Activated CD4-positive, alpha-beta T cell treated with anti-CD3 and anti-CD28 coated beads, Interleukin-2, amount 10 ng/mL, durations not matched to agents 7 days and 5 days (primary cell): ENCODE measurements at regions not wholly inside any gene's neighbourhood (a gene's known extent, or its start where the extent isn't known, plus 50 kb on each side); places are given as distances from the start of the nearest gene placed in this dataset.
"Not testable (repeated sequence)": the region's sequence is repeated elsewhere in the genome, so short reads cannot be mapped to it uniquely, and the experiment has no call there.

ENCODE experiments used
- CTCF ChIA-PET: fragments of 350-600 bp; sonication (Branson Sonifier 250); formaldehyde crosslinking; loops from one replicate; lab custom pipeline; 2021; ENCODE audit warnings: antibody characterized with exemption; lab: Charles Lee
- POLR2A ChIA-PET: fragments of 350-600 bp; sonication (Branson Sonifier 250); formaldehyde crosslinking; loops from one replicate; lab custom pipeline; 2021; ENCODE audit warnings: antibody characterized with exemption; lab: Charles Lee
- DNase-seq: peaks from one replicate; pipeline ENCODE4 v3.0.0-alpha.2; 2020
- H3K27ac Mint-ChIP-seq: one replicate; pipeline ENCODE4 v1.8.0; 2021; ENCODE audit warnings: mild to moderate bottlenecking, moderate library complexity, mixed read lengths
- H3K27me3 Mint-ChIP-seq: one replicate; pipeline ENCODE4 v1.8.0; 2021; ENCODE audit warnings: mixed read lengths
- H3K36me3 Mint-ChIP-seq: one replicate; pipeline ENCODE4 v1.8.0; 2021; ENCODE audit warnings: low read depth, mixed read lengths
- H3K4me1 Mint-ChIP-seq: one replicate; pipeline ENCODE4 v1.8.0; 2021; ENCODE audit warnings: mixed read lengths
- H3K4me3 Mint-ChIP-seq: one replicate; pipeline ENCODE4 v1.8.0; 2021; ENCODE audit warnings: mild to moderate bottlenecking, moderate library complexity, mixed read lengths
- H3K9me3 Mint-ChIP-seq: one replicate; pipeline ENCODE4 v1.8.0; 2021; ENCODE audit warnings: mixed read lengths

DNA sequence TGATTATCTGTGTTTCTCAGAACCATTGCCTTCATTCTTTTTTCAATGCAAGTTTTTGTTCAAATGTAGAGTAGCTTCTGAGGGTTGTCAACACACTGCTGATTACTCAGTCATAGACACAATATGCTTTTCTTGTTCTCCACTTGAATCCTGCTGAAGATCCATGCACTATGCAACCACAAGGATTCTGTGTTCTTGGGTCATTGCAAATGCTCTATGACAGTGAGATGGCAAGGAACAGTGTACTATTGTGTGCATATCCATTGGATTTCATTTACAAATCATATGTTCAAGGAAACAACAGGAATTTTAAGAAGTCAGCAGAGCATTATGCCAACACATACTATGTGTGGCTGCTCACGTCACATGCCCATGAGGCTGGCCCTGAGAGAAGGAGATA, 1590.2 kb downstream of the EFNA5 start:
- ChIA-PET CTCF (no interaction called here), POLR2A (no interaction called here)
- Mint-ChIP-seq H3K36me3 (no peaks in the 10 kb centered on the region), H3K27me3 (no peaks in the 10 kb centered on the region), H3K4me1 (no peaks in the 10 kb centered on the region), H3K4me3 (no peak overlapping the region), H3K9me3 (no peaks in the 10 kb centered on the region), H3K27ac (no peak overlapping the region)
- DNase-seq = no peak

DNA sequence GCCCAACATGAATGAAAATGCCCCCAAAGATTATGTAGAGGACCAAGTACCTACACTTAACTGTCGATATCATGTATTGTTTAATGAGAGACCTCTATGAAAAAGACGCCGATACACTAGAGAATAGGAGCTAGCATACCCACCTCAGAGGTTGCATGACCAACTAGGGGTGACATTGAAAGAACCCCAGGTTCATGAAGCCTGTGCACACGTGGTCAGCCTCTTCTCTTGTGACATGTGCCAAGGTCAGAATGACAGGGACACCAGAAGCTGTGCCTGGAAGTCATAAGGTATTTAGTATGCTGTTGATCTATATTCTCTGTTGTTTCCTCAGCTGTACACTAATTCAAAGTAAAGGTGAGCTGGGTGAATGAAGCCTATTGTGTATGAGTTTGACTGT, 1594.1 kb downstream of the EFNA5 start:
- CTCF ChIA-PET = no interaction called here
- DNase-seq = no peak
- Mint-ChIP-seq H3K27ac (no peak overlapping the region), H3K27me3 (no peaks in the 10 kb centered on the region), H3K4me1 (no peaks in the 10 kb centered on the region), H3K36me3 (no peaks in the 10 kb centered on the region), H3K9me3 (no peaks in the 10 kb centered on the region), H3K4me3 (no peak overlapping the region)
- POLR2A ChIA-PET = no interaction called here

DNA sequence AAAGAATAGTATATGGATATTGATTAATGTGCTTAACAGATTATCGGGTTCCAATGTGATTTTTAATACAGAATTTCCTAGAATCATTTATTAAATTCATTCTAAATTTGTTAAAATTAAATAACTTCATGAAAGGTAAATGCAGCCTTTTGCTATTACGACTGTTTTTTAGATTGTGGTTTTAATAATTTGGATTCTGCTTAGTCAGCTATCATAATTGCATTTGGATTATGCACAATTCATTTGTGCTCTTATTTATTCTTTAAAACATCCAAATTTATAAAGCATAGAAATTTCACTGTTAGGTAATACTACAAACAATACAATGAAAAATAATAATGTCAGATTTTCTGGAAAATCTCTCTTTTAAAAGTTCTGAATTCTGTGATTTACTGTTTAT, 1598.5 kb downstream of the EFNA5 start:
- ChIA-PET POLR2A (no interaction called here), CTCF (no interaction called here)
- DNase-seq = no peak
- Mint-ChIP-seq H3K27ac (no peak overlapping the region), H3K4me1 (no peaks in the 10 kb centered on the region), H3K9me3 (no peaks in the 10 kb centered on the region), H3K27me3 (no peaks in the 10 kb centered on the region), H3K4me3 (no peak overlapping the region), H3K36me3 (no peaks in the 10 kb centered on the region)

DNA sequence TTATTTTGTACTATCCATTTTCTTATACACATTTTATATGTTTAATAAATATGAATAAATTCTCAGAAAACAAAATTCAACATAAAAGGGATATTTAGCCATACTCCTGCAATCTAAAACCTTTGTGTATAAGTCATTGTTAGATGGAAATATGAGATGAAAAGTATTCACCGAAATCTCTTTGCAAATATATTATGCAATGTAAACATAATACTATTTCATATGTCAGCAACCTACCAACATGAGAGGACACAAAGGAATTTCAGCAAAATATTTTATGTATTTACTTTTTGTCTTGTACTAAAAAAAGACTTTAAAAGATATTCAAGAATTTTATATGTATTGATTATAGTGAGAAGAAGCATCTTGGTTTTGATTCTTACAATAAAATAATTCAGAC, 1623.4 kb downstream of the EFNA5 start:
- DNase-seq = no peak
- H3K4me3 Mint-ChIP-seq = no peak overlapping the region
- H3K9me3 Mint-ChIP-seq = peaks cover 2% of the 10 kb centered on the region
- H3K36me3 Mint-ChIP-seq = no peaks in the 10 kb centered on the region
- ChIA-PET POLR2A (no interaction called here), CTCF (no interaction called here)
- H3K27me3 Mint-ChIP-seq = no peaks in the 10 kb centered on the region
- no peak overlapping the region for H3K27ac Mint-ChIP-seq
- no peaks in the 10 kb centered on the region for H3K4me1 Mint-ChIP-seq

DNA sequence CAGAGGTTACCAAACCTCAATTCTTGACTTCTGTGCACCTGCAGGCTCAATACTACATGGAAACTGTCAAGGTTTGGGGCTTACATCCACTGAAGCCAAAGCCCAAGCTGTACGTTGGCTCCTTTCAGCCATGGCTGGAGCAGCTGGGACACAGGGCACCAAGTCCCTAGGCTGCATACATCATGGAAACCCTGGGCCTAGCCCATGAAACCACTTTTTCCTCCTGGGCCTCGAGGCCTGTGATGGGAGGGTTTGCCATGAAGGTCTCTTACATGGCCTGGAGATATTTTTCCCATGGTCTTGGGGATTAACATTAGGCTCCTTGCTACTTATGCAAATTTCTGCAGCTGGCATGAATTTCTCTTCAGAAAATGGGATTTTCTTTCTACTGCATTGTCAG, 1638.7 kb downstream of the EFNA5 start:
- CTCF ChIA-PET, H3K4me3 Mint-ChIP-seq, POLR2A ChIA-PET, H3K27ac Mint-ChIP-seq, H3K4me1 Mint-ChIP-seq, H3K27me3 Mint-ChIP-seq, H3K36me3 Mint-ChIP-seq, DNase-seq: not testable (repeated sequence)
- peaks cover 13% of the 10 kb centered on the region for H3K9me3 Mint-ChIP-seq

DNA sequence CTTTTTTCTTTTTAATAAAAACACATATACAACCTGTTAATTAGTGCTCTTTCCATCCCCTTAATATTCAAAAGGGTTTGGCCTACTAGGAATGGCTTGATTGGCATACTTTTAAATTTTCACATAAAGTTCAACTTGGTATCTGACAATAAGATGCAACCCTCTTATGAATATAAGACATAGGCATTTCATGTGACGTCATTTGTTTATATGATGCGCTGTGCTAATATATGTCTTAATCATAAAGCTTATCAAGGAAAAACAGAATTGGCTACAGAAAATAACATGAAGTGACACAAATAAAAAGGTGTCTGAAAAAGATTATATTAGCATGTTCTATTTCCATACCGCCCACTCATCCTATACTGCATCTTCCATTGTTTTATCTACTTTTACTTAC, 1642.4 kb downstream of the EFNA5 start:
- ChIA-PET CTCF (no interaction called here), POLR2A (no interaction called here)
- Mint-ChIP-seq H3K27me3 (no peaks in the 10 kb centered on the region), H3K4me1 (no peaks in the 10 kb centered on the region), H3K27ac (no peak overlapping the region), H3K9me3 (peaks cover 10% of the 10 kb centered on the region), H3K4me3 (no peak overlapping the region), H3K36me3 (no peaks in the 10 kb centered on the region)
- DNase-seq = no peak

DNA sequence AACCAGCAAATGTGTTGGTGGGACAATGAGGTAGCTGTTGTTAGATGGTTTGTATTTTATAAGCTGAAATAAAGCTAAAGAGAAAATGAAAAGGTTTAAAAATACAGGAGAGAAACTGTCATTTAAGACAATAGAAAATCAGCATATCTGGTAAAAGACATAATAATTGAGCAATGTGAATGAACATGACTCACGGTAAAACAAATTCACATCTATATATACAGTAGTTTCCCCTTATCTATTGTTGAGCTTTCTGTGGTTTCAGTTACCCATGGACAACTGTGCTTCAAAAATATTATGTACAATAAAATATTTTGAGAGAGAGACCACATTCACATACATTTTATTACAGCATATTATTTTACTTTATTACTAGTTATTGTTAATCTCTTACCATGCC, 1649.8 kb downstream of the EFNA5 start:
- no peak overlapping the region for H3K27ac Mint-ChIP-seq
- no peaks in the 10 kb centered on the region for H3K4me1 Mint-ChIP-seq
- DNase-seq = no peak
- H3K4me3 Mint-ChIP-seq = no peak overlapping the region
- H3K36me3 Mint-ChIP-seq = no peaks in the 10 kb centered on the region
- ChIA-PET POLR2A (no interaction called here), CTCF (no interaction called here)
- H3K27me3 Mint-ChIP-seq = no peaks in the 10 kb centered on the region
- H3K9me3 Mint-ChIP-seq = peaks cover 3% of the 10 kb centered on the region

DNA sequence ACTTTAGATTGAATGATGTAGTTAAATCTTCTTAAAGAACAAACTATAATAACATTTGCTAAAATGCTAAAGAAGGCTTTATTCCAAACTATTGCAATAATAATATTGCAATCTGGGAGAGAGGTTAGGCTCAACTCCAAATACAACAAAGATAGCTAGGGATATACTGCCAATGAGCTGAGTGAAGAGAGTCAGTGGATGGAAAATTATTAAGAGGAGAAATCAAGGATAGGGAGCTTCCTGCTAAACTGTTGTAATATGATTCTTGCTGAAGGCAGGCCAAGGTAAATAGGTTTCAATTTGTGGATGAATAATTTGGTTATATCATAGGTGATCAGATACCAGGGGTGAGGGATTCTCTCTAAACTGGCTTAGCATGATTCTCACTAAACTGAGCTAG, 1651.5 kb downstream of the EFNA5 start:
- Mint-ChIP-seq H3K27me3 (no peaks in the 10 kb centered on the region), H3K9me3 (peaks cover 3% of the 10 kb centered on the region), H3K36me3 (no peaks in the 10 kb centered on the region), H3K4me1 (no peaks in the 10 kb centered on the region), H3K27ac (no peak overlapping the region), H3K4me3 (no peak overlapping the region)
- ChIA-PET POLR2A (no interaction called here), CTCF (no interaction called here)
- no peak for DNase-seq

DNA sequence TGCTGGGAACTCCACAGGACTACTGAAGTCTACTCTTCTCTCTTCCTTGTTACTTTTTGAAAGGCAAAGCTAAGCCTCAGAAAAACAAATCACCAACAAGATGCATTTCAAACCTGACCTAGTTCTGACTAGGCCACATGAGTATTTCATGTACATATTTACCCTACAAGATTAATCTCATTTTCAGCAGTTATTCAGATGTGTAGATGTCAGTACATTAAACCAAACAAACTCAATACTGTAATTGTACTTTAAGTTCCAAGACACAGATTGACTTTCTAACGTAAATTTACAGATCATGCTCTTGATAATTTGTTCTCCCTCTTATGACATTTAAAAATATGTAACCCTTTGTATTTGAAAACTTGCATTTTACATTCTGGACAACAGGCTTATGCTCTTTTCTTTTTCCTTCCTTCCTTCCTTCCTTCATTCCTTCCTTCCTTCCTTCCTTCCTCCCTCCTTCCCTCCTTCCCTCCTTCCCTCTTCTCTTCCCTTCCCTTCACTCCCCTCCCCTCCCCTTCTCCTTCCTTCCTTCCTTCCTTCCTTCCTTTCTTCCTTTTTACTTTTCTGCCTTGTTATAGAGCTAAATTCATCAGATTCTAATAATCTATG, 1653.4 kb downstream of the EFNA5 start:
- ChIA-PET CTCF (no interaction called here), POLR2A (no interaction called here)
- Mint-ChIP-seq H3K9me3 (peaks cover 3% of the 10 kb centered on the region), H3K36me3 (no peaks in the 10 kb centered on the region), H3K4me1 (no peaks in the 10 kb centered on the region), H3K4me3 (no peak overlapping the region), H3K27me3 (no peaks in the 10 kb centered on the region), H3K27ac (no peak overlapping the region)
- DNase-seq = no peak

DNA sequence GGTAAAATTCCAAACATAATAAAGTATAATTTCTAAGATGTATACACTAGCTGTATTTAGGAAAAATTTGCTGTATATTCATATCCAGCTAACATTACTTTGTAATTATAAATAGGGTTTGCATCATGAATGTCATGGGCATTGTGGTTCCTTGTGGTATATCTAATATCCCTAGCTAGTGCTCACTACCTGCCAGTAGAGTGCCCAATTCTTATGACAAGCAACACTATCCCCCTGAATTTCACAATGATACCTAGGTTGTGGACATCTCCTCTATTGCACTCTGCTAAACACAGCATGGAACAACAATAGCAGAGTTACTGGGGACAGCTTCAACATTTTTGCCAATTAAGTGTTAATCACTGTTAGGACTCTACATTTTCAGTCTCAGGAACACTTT, 1656.5 kb downstream of the EFNA5 start:
- H3K27ac Mint-ChIP-seq = no peak overlapping the region
- peaks cover 3% of the 10 kb centered on the region for H3K9me3 Mint-ChIP-seq
- no peaks in the 10 kb centered on the region for H3K27me3 Mint-ChIP-seq
- no peaks in the 10 kb centered on the region for H3K36me3 Mint-ChIP-seq
- no peak overlapping the region for H3K4me3 Mint-ChIP-seq
- POLR2A ChIA-PET = no interaction called here
- CTCF ChIA-PET = no interaction called here
- H3K4me1 Mint-ChIP-seq = no peaks in the 10 kb centered on the region
- DNase-seq = no peak

DNA sequence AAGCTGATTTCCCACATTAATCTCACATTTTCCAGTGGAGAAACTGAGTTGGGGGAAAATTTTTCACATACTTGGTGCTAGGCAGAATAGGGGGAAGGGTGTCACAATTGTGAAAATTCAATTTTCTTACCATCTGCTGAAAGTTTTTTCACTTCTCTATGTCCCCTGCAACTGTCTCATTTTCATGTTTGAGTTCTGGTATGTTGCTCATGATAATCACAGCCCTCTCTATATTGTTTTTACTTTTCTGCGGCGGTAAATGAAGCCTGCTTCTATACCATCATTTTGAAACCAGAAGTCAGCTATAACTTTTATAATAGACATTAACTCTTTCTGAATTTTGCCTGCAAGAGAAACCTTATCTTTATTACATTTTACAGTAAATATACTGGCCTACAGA, 1664.5 kb downstream of the EFNA5 start:
- Mint-ChIP-seq H3K4me1 (no peaks in the 10 kb centered on the region), H3K4me3 (no peak overlapping the region), H3K27ac (no peak overlapping the region), H3K27me3 (no peaks in the 10 kb centered on the region), H3K36me3 (no peaks in the 10 kb centered on the region), H3K9me3 (peaks cover 4% of the 10 kb centered on the region)
- ChIA-PET CTCF (interaction anchor here (0.6 kb wide), 1 partner anchor 774 kb away, joined by 3 read pairs; no protein-coding TSS in a partner anchor), POLR2A (no interaction called here)
- DNase-seq = no peak

DNA sequence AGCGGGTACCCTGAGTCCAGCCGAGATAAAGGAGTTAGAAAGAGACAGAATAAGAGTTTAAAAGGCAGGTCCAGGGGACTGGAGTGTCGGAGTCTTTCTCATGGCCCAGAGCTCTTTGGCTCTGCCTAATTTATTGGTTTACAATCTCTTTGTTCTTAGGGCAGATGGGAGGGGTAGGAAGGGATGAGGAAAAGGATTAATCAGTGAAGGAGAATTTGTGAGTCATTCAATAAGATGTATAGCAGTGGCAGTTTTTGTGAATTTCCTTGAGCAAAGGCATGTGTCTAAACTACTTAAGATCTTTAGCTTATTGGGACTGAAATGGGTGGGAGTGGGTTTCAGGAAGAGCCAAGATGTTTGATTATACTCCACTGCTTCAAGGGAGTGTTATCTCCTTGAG, 1671.7 kb downstream of the EFNA5 start:
- H3K9me3 Mint-ChIP-seq, CTCF ChIA-PET: not testable (repeated sequence)

DNA sequence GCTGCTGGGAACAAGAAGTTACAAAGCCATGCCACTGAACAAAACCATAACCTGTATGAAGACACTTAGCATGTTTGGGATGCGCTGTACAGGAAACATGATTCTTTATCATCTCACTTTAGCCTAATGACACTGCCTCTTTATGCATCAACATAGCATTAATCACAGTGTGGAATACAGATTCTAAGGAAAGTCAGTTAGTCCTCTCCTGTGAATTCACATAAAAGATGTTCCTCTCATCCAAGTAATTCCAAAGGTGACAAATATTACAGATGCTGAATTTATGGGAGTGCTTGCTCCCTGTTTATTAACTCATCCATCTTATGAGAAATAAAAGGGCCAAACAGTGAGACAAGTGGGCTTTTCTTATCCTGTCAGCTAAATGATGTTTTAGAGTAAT, 1677.7 kb downstream of the EFNA5 start:
- Mint-ChIP-seq H3K36me3 (no peaks in the 10 kb centered on the region), H3K27me3 (no peaks in the 10 kb centered on the region), H3K27ac (no peak overlapping the region), H3K9me3 (peaks cover 2% of the 10 kb centered on the region), H3K4me3 (no peak overlapping the region), H3K4me1 (no peaks in the 10 kb centered on the region)
- POLR2A ChIA-PET = no interaction called here
- no peak for DNase-seq
- CTCF ChIA-PET = no interaction called here

More for the DNA sequence above, 1671.7 kb downstream of the EFNA5 start:
- H3K4me3 Mint-ChIP-seq, H3K4me1 Mint-ChIP-seq, DNase-seq, H3K27ac Mint-ChIP-seq, H3K36me3 Mint-ChIP-seq, POLR2A ChIA-PET, H3K27me3 Mint-ChIP-seq: not testable (repeated sequence)

DNA sequence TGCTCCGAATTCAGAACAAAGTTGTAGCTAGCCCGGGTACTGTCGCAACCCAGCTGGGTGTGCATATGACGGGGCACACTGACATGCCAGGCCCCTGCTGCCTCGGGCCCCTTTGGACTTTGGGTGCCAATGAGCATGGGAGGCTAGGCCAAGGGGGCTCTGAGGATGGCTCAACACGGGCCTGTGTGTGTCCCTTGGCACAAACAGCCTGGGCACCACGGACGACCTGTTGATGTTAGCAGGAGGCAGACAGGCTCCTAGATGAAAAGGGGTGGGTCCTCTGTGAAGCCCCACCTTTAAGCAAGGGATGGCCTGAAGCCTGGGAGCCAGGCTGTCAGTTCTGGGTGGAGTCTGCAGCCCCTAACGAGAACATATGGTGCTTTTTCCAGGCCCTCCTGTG, 1688.2 kb downstream of the EFNA5 start:
- Mint-ChIP-seq H3K27me3 (no peaks in the 10 kb centered on the region), H3K4me1 (no peaks in the 10 kb centered on the region), H3K36me3 (no peaks in the 10 kb centered on the region), H3K4me3 (no peak overlapping the region), H3K27ac (no peak overlapping the region), H3K9me3 (no peaks in the 10 kb centered on the region)
- POLR2A ChIA-PET = no interaction called here
- DNase-seq = no peak
- CTCF ChIA-PET = no interaction called here
